Testis (tissue), 2 donors: ENCODE measurements at regions not wholly inside any gene's neighbourhood (a gene's known extent, or its start where the extent isn't known, plus 50 kb on each side); places are given as distances from the start of the nearest gene placed in this dataset.

Source experiments
- POLR2A ChIP-seq: fragments of 450-650 bp; IDR thresholded peaks from one replicate; pipeline ENCODE4 v1.6.1; 2017; ENCODE audit warnings: antibody characterized with exemption, mild to moderate bottlenecking, moderate library complexity
- TF ChIP-seq, protein P1 (sequence below), 3 experiments: fragments of 450-650 bp in 2 of 3; fragments of 200-600 bp in 1 of 3; sonication (generic) in 1 of 3; IDR thresholded peaks; one replicate each; pipeline ENCODE4 v1.5.1; 2016 to 2019; ENCODE audit warnings: antibody characterized with exemption in 3 of 3, mild to moderate bottlenecking in 2 of 3, moderate library complexity in 1 of 3

DNA sequence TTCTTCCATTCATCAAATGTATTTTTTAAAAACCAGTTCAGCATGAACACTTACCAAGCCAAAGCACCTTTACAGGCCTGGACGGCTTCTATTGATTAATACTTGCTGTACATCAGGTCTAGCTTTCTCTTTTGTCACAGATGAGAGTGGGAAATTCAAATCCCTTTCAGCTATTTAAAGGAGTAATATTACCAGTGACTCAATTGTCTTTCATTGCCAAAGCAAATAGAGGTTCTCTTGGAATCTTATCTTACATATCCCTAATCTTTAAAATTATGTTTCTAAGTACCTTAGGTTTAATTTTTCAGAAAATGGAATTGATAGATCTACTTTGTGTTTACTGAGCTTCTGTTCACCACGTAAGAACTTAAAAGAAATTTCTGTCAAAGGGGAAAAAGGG is 922.9 kb downstream of the NSUN3 start:
- TF ChIP-seq, protein P1, sequence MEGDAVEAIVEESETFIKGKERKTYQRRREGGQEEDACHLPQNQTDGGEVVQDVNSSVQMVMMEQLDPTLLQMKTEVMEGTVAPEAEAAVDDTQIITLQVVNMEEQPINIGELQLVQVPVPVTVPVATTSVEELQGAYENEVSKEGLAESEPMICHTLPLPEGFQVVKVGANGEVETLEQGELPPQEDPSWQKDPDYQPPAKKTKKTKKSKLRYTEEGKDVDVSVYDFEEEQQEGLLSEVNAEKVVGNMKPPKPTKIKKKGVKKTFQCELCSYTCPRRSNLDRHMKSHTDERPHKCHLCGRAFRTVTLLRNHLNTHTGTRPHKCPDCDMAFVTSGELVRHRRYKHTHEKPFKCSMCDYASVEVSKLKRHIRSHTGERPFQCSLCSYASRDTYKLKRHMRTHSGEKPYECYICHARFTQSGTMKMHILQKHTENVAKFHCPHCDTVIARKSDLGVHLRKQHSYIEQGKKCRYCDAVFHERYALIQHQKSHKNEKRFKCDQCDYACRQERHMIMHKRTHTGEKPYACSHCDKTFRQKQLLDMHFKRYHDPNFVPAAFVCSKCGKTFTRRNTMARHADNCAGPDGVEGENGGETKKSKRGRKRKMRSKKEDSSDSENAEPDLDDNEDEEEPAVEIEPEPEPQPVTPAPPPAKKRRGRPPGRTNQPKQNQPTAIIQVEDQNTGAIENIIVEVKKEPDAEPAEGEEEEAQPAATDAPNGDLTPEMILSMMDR (IDR thresholded peaks at IDR 0.05): no peak
- no peak for TF ChIP-seq POLR2A
